H7 (cell line): ENCODE measurements at regions not wholly inside any gene's neighbourhood (a gene's known extent, or its start where the extent isn't known, plus 50 kb on each side); places are given as distances from the start of the nearest gene placed in this dataset.

Experiments
- DNase-seq: peaks from one replicate; pipeline ENCODE4 v3.0.0; 2012
- H3K27me3 ChIP-seq: 2 replicates; pipeline ENCODE4 v1.6.0; 2011; ENCODE audit warnings: mild to moderate bottlenecking, low read length; ENCODE audit not compliant: control insufficient read depth, insufficient read depth
- H3K36me3 ChIP-seq: replicated peaks from 2 replicates; pipeline ENCODE4 v1.5.1; 2011; ENCODE audit warnings: low read length; ENCODE audit not compliant: control insufficient read depth, insufficient read depth
- H3K4me3 ChIP-seq: 2 replicates; pipeline ENCODE4 v1.5.1; 2011; ENCODE audit warnings: low read depth, mild to moderate bottlenecking, control low read depth, low read length, moderate library complexity; ENCODE audit not compliant: insufficient read depth

- Histone ChIP-seq H3K4me3 (no peak overlapping the region), H3K36me3 (no peaks in the 10 kb centered on the region), H3K27me3 (no peaks in the 10 kb centered on the region)
- DNase-seq, result no peak
Observed at GRCh38 chr2:134134313-134134706, 119.6 kb upstream of the MGAT5 start.

GRCh38 chr2:134134827-134135226 is 119.0 kb upstream of the MGAT5 start:
- Histone ChIP-seq H3K27me3 (no peaks in the 10 kb centered on the region), H3K36me3 (no peaks in the 10 kb centered on the region), H3K4me3 (no peak overlapping the region)
- no peak for DNase-seq

GRCh38 chr2:134135793-134136192 is 118.1 kb upstream of the MGAT5 start:
- no peak overlapping the region for H3K4me3 ChIP-seq
- H3K27me3 ChIP-seq, result no peaks in the 10 kb centered on the region
- no peak for DNase-seq
- no peaks in the 10 kb centered on the region for H3K36me3 ChIP-seq

- Histone ChIP-seq H3K36me3 (no peaks in the 10 kb centered on the region), H3K4me3 (no peak overlapping the region), H3K27me3 (no peaks in the 10 kb centered on the region)
- no peak for DNase-seq
Observed at GRCh38 chr2:134136731-134137130, 117.1 kb upstream of the MGAT5 start.

- DNase-seq, result no peak
- Histone ChIP-seq H3K4me3 (no peak overlapping the region), H3K27me3 (no peaks in the 10 kb centered on the region)
Observed at GRCh38 chr2:134137182-134137611, 116.7 kb upstream of the MGAT5 start.

GRCh38 chr2:134138115-134138514 is 115.8 kb upstream of the MGAT5 start:
- no peaks in the 10 kb centered on the region for H3K36me3 ChIP-seq
- no peaks in the 10 kb centered on the region for H3K27me3 ChIP-seq
- no peak overlapping the region for H3K4me3 ChIP-seq
- no peak for DNase-seq

More at GRCh38 chr2:134137182-134137611, 116.7 kb upstream of the MGAT5 start:
- no peaks in the 10 kb centered on the region for H3K36me3 ChIP-seq

GRCh38 chr2:134139611-134140010 is 114.3 kb upstream of the MGAT5 start:
- no peak for DNase-seq
- H3K27me3 ChIP-seq, result no peaks in the 10 kb centered on the region

GRCh38 chr2:134140251-134140661 is 113.6 kb upstream of the MGAT5 start:
- H3K36me3 ChIP-seq, result no peaks in the 10 kb centered on the region
- no peak overlapping the region for H3K4me3 ChIP-seq
- no peak for DNase-seq

More at GRCh38 chr2:134139611-134140010, 114.3 kb upstream of the MGAT5 start:
- no peaks in the 10 kb centered on the region for H3K36me3 ChIP-seq
- no peak overlapping the region for H3K4me3 ChIP-seq

GRCh38 chr2:134141598-134142340 is 112.1 kb upstream of the MGAT5 start:
- Histone ChIP-seq H3K36me3 (no peaks in the 10 kb centered on the region), H3K4me3 (no peak overlapping the region), H3K27me3 (no peaks in the 10 kb centered on the region)
- DNase-seq, result peak; percentile 59

More at GRCh38 chr2:134140251-134140661, 113.6 kb upstream of the MGAT5 start:
- no peaks in the 10 kb centered on the region for H3K27me3 ChIP-seq

- DNase-seq, result no peak
- no peaks in the 10 kb centered on the region for H3K36me3 ChIP-seq
- H3K27me3 ChIP-seq, result no peaks in the 10 kb centered on the region
- no peak overlapping the region for H3K4me3 ChIP-seq
Observed at GRCh38 chr2:134142341-134142738, 111.5 kb upstream of the MGAT5 start.

- no peak for DNase-seq
- Histone ChIP-seq H3K36me3 (no peaks in the 10 kb centered on the region), H3K27me3 (no peaks in the 10 kb centered on the region), H3K4me3 (no peak overlapping the region)
Observed at GRCh38 chr2:134142903-134143302, 111.0 kb upstream of the MGAT5 start.

- no peaks in the 10 kb centered on the region for H3K27me3 ChIP-seq
- no peak overlapping the region for H3K4me3 ChIP-seq
- H3K36me3 ChIP-seq, result no peaks in the 10 kb centered on the region
- no peak for DNase-seq
Observed at GRCh38 chr2:134143568-134143967, 110.3 kb upstream of the MGAT5 start.

- no peak overlapping the region for H3K4me3 ChIP-seq
- H3K36me3 ChIP-seq, result no peaks in the 10 kb centered on the region
- DNase-seq, result no peak
- no peaks in the 10 kb centered on the region for H3K27me3 ChIP-seq
Observed at GRCh38 chr2:134144081-134144596, 109.7 kb upstream of the MGAT5 start.

GRCh38 chr2:134144651-134145050 is 109.2 kb upstream of the MGAT5 start:
- no peaks in the 10 kb centered on the region for H3K27me3 ChIP-seq
- no peak for DNase-seq
- H3K4me3 ChIP-seq, result no peak overlapping the region
- no peaks in the 10 kb centered on the region for H3K36me3 ChIP-seq

GRCh38 chr2:134145519-134145918 is 108.4 kb upstream of the MGAT5 start:
- Histone ChIP-seq H3K4me3 (no peak overlapping the region), H3K36me3 (no peaks in the 10 kb centered on the region), H3K27me3 (no peaks in the 10 kb centered on the region)
- DNase-seq, result no peak
